ENCODE measurements at regions not wholly inside any gene's neighbourhood (a gene's known extent, or its start where the extent isn't known, plus 50 kb on each side); places are given as distances from the start of the nearest gene placed in this dataset.
"Not testable (repeated sequence)": the region's sequence is repeated elsewhere in the genome, so short reads cannot be mapped to it uniquely, and the experiment has no call there.

GRCh38 chr1:2851918-2852317 is 50.4 kb upstream of the TTC34 start:
- intact Hi-C loops (cut with DNase I); DNase-seq: not testable (repeated sequence)

- DNase-seq, result peak in 4 of 10 donors; percentile 13 to 60 (median 57)
- intact Hi-C loops (cut with DNase I), result no loop called here
Measured at GRCh38 chr1:2853711-2854110, 52.2 kb upstream of the TTC34 start.

GRCh38 chr1:2854151-2854550 is 52.7 kb upstream of the TTC34 start:
- intact Hi-C loops (cut with DNase I), result no loop called here
- DNase-seq, result peak in 3 of 10 donors; percentile 11 to 77 (median 64)

DNA sequence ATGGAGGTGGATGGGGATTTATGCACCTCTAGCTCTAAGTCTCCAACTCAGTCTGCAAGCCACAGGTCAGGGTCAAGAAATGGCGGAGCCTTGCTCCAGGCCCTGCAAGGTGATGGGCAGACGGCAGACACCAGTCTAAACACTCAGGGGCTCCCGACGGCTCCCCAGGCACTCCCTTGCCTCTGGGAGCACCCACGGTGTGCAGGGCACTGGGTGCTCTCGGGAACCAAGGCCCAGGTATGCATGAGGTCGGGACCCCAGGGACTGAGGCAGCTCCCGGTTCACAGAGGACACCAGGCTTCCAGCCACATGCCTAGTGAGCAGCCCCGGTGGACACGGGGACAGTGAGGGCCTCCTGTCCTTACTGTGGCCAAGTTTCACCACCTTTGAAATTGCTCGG is 53.1 kb upstream of the TTC34 start:
- intact Hi-C loops (cut with DNase I), result no loop called here
- peak in 3 of 10 donors; percentile 31 to 74 (median 54) for DNase-seq

- intact Hi-C loops (cut with DNase I), result no loop called here
- DNase-seq, result peak in 4 of 10 donors; percentile 15 to 69 (median 66)
Measured at GRCh38 chr1:2855206-2856065, 53.9 kb upstream of the TTC34 start.

- peak in 4 of 10 donors; percentile 10 to 78 (median 60) for DNase-seq
- intact Hi-C loops (cut with DNase I), result no loop called here
Measured at GRCh38 chr1:2856066-2856390, 54.5 kb upstream of the TTC34 start.

- intact Hi-C loops (cut with DNase I), result no loop called here
- DNase-seq, result peak in 4 of 10 donors; percentile 22 to 76 (median 67)
Measured at GRCh38 chr1:2856676-2857375, 55.3 kb upstream of the TTC34 start.

- intact Hi-C loops (cut with DNase I), result no loop called here
- peak in 4 of 10 donors; percentile 20 to 74 (median 54) for DNase-seq
Measured at GRCh38 chr1:2857521-2857920, 56.0 kb upstream of the TTC34 start.

DNA sequence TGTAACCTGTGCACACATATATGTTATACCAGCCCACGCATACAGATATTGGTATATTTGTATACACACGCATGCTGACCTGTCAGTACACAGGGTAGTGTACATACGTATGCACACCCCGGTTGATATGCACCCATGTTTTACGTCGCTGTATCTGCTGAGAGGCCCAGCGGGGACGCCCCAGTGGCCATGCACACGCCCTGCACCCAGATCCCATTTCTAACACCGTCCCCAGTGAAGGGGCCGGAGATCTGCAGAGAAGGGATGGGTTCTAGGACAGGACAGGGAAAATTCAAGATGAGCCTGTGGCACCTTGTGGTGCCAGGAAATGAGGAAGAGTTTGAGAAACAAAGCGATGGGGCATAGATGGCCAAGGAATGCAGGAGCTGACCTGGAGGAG is 57.2 kb upstream of the TTC34 start:
- peak in 1 of 10 donors; percentile 51 for DNase-seq
- intact Hi-C loops (cut with DNase I), result no loop called here

- intact Hi-C loops (cut with DNase I), result no loop called here
- DNase-seq, result peak in 2 of 10 donors; percentile 27 to 57
Measured at GRCh38 chr1:2859219-2859880, 57.9 kb upstream of the TTC34 start.

DNA sequence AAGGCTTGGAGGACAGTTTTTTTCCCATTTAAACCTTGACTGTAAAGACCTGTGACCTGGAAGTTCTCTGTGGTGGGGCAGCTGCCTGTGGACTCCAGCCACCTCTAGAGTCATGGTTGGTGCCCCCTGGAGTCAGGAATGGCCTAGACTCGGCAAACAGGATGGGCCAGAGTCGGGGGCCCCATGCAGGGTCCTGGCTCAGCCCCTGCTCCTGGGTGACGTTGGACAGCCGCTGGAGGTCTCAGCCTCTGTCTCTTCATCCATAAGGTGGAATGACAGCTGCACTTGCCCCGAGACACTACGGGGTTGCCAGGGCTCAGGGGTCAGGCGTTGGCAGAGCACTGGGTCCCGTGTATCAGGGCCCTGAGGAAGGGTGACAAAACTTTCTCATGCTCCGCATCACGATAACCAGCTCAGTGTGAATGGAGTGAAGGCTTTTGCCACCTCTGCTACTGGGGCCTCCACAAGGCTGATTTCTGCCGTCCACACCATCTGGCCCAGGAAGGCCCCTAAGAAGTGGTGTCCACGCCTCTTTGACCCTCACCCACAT is 58.5 kb upstream of the TTC34 start:
- intact Hi-C loops (cut with DNase I), result loop anchor here (10.0 kb wide), 1 partner anchor 435 kb away; no protein-coding TSS in a partner anchor
- peak in 2 of 10 donors; percentile 31 to 57 for DNase-seq

- intact Hi-C loops (cut with DNase I), result loop anchor here (10.0 kb wide), 1 partner anchor 434 kb away; no protein-coding TSS in a partner anchor
- peak in 4 of 10 donors; percentile 19 to 80 (median 74) for DNase-seq
Measured at GRCh38 chr1:2860476-2861142, 59.1 kb upstream of the TTC34 start.

DNA sequence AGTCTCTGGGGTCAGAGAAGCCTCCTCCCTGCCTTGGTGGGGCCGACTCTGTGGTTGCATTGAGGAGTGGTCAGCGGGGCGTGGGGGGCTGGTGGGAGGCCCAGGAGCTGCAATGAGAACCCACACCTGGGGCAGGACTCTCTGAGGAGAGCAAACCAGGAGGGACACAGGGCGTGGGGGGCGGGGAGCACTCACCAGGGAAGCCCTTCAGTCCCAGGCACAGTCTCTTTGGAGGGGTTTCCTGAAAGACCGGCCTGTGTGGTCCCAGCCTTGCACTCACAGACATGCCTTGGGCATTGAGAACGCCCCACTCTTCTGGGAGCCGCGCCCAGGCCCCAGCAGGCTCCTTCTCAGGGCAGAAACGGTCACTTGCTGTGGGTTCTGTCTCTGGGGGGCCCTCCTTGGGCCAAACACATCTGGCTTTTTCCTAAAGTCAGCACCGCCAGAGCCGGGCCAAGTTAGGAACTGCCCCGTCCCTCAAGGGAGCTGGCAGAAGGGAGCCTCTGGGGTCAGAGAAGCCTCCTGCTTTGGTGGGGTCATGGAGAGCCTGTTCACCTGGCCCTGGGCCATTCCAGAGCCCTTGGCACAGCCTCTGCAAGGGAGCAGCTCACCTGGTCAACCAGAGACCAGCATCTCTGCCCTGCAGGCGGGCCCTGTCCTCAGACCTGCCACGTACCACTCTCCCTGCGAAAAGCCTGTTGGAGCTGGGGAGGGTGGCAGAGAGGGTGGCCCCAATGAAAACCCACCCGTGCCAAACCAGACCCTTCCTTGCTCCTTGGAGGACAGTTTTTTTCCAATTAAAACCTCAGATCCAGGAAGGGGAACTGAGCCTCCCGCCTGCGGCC is 59.9 kb upstream of the TTC34 start:
- intact Hi-C loops (cut with DNase I), result loop anchor here (10.0 kb wide), 1 partner anchor 433 kb away; no protein-coding TSS in a partner anchor
- DNase-seq, result peak in 3 of 10 donors; percentile 58 to 73 (median 65)

DNA sequence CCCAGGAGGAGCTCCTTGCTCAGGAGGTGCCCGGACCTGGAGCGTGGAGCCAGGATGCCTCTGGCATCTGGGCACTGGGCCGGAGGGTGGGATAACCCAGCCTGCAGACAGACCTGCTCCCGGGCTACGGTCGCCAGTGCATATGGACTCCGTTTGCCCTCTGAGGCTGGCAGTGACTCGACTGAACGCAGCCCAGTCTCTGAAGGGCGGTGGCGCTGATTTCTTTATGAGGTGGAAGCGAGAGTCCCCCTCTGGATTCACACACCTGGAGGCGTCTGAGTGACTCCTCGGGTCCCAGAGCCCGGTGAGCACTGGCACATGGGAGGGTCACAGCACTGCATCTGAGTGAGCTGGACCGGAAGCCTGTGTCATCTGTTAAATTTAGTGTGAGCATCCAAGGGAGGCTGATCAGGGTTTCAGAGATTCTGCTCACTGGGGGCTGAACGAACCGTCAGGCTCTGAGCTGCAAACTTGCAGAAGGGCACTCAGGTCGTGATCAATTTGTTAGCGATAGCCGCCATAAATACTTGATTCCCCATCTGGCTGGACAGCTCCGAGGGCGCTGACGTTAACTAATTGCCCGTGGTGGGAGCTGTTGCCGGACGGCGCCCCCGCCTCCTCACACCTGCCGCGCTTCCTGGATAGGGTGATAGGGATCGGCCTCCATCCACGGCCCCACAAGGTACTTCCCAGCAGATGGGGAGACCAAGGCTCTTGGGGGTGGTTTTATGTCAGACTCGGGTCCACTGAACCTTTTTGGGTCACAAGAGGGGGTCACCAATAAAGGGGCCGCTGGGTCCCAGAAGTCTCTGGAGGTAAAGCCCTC is 60.7 kb upstream of the TTC34 start:
- DNase-seq, result peak in 3 of 10 donors; percentile 59 to 81 (median 77)
- intact Hi-C loops (cut with DNase I), result loop anchor here (10.0 kb wide), 1 partner anchor 433 kb away; no protein-coding TSS in a partner anchor

GRCh38 chr1:2862814-2863647 is 61.5 kb upstream of the TTC34 start:
- intact Hi-C loops (cut with DNase I), result loop anchor here (10.0 kb wide), 1 partner anchor 432 kb away; no protein-coding TSS in a partner anchor
- peak in 3 of 10 donors; percentile 70 to 80 (median 74) for DNase-seq

GRCh38 chr1:2863648-2863963 is 62.1 kb upstream of the TTC34 start:
- peak in 2 of 10 donors; percentile 25 to 66 for DNase-seq
- intact Hi-C loops (cut with DNase I), result loop anchor here (10.0 kb wide), 1 partner anchor 431 kb away; no protein-coding TSS in a partner anchor
